ENCODE measurements at regions not wholly inside any gene's neighbourhood (a gene's known extent, or its start where the extent isn't known, plus 50 kb on each side); places are given as distances from the start of the nearest gene placed in this dataset.

DNA sequence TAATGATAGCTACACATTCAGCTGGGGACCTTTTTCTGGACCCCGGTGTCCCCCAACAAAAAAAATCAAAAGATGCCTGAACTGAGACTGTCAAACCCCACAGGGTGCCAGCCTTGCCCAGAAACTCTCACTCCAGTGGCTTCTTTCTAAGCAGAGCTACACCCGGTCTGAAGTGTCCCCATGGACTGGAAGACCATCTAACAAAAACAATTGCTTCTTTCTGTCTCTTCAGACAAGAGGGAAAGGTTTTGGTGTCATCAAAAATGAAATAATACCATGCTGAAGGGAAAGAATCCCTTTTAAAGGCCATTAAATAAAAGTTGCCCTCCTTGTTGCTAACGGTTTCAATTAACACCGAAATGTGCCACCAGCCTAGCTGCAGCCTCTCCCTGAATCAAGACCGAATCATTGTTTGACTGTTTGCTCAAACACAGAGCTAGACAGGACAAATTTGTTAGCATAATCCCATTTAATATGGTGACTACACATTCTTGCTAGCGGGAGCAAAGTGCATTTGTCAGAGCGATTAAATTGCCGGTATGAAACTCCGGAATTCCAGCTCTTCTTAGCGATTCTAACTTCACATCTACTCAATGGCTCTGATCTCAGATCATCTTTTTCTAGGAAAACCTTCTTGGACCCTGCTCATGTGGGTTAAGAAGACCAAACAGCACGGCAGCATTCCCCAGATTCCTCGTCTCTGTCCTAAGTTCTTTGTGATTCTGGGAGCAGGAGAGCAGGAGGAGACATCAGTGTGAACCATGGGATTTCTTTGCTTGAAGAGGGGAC is 397.5 kb upstream of the PRKCQ start:
- TF ChIP-seq, protein P1, sequence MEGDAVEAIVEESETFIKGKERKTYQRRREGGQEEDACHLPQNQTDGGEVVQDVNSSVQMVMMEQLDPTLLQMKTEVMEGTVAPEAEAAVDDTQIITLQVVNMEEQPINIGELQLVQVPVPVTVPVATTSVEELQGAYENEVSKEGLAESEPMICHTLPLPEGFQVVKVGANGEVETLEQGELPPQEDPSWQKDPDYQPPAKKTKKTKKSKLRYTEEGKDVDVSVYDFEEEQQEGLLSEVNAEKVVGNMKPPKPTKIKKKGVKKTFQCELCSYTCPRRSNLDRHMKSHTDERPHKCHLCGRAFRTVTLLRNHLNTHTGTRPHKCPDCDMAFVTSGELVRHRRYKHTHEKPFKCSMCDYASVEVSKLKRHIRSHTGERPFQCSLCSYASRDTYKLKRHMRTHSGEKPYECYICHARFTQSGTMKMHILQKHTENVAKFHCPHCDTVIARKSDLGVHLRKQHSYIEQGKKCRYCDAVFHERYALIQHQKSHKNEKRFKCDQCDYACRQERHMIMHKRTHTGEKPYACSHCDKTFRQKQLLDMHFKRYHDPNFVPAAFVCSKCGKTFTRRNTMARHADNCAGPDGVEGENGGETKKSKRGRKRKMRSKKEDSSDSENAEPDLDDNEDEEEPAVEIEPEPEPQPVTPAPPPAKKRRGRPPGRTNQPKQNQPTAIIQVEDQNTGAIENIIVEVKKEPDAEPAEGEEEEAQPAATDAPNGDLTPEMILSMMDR (IDR thresholded peaks at IDR 0.05; ENCODE audit: borderline replicate concordance, insufficient read depth, low read depth, low read length) = no peak
- no peak overlapping the region for H3K4me3 ChIP-seq (ENCODE audit: low read depth, low read length)

DNA sequence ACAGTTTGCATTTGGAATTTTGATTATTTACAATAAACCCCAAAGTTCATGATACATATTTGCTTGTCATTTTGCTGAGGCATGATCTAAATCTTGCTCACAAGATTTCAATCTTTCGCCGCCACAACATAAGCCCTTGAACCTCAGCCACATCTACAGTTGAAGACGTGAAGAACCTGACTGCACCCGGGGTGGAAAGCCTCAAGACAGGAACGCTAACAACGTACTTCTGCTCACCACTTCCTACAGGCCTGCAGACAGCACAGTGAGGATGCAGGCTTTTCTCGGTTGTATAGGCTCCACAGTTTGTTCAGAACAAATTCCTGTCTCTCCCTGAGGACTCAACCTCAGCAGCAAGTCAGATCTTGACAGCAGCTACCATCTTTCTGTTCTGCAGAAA is 393.8 kb upstream of the PRKCQ start:
- H3K4me3 ChIP-seq (ENCODE audit: low read depth, low read length) = no peak overlapping the region
- TF ChIP-seq, protein P1 (IDR thresholded peaks at IDR 0.05; ENCODE audit: borderline replicate concordance, insufficient read depth, low read depth, low read length) = no peak

- H3K4me3 ChIP-seq (ENCODE audit: low read depth, low read length) = no peak overlapping the region
- TF ChIP-seq, protein P1 (IDR thresholded peaks at IDR 0.05; ENCODE audit: borderline replicate concordance, insufficient read depth, low read depth, low read length) = no peak
Observed at GRCh38 chr10:6972226-6972625, 392.1 kb upstream of the PRKCQ start.

GRCh38 chr10:6969659-6970058 is 389.6 kb upstream of the PRKCQ start:
- TF ChIP-seq, protein P1 (IDR thresholded peaks at IDR 0.05; ENCODE audit: borderline replicate concordance, insufficient read depth, low read depth, low read length) = no peak

GRCh38 chr10:6964543-6964942 is 384.5 kb upstream of the PRKCQ start:
- TF ChIP-seq, protein P1 (IDR thresholded peaks at IDR 0.05; ENCODE audit: borderline replicate concordance, insufficient read depth, low read depth, low read length) = no peak
- H3K4me3 ChIP-seq (ENCODE audit: low read depth, low read length) = no peak overlapping the region

More at GRCh38 chr10:6969659-6970058, 389.6 kb upstream of the PRKCQ start:
- no peak overlapping the region for H3K4me3 ChIP-seq (ENCODE audit: low read depth, low read length)

DNA sequence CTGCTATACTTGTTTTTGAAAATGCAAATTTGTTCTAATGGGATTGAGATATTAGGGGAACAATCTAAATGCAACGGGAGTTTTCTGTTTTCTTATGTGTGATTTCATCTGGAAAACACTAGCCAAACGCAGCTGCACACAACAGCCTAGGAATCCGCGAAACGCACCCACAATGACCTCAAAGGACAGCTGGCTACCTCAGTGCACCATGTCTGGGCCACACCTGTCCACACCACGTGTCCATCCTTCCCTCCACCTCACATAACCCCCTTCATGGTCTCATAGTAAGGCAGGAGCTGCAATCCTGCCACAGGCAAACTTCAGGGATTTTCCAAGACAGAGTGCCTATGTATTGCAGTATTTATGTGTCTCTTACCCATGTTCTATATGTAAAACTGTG is 382.5 kb upstream of the PRKCQ start:
- H3K4me3 ChIP-seq (ENCODE audit: low read depth, low read length) = no peak overlapping the region
- TF ChIP-seq, protein P1 (IDR thresholded peaks at IDR 0.05; ENCODE audit: borderline replicate concordance, insufficient read depth, low read depth, low read length) = no peak

DNA sequence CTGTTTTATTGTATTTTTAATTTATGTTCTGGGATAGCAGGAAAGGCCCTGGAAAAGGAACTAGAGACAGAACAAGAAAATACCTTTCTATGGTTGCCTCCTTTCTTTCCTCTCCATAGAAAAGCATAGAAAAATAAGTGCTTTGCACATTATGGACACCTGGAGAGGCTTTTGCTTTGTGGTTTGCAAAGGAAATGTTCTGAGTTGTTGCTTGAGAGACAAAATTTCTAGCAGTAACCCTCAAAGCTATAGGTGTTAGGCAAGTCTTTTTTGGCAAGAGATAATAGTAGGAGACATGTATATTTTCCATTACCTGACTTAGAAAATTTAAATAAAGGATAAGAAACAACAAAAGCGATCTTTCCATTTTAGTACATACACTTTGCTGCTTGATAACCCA is 378.6 kb upstream of the PRKCQ start:
- no peak overlapping the region for H3K4me3 ChIP-seq (ENCODE audit: low read depth, low read length)
- TF ChIP-seq, protein P1 (IDR thresholded peaks at IDR 0.05; ENCODE audit: borderline replicate concordance, insufficient read depth, low read depth, low read length) = no peak

Data from GM12875 (cell line).